ENCODE measurements at regions not wholly inside any gene's neighbourhood (a gene's known extent, or its start where the extent isn't known, plus 50 kb on each side); places are given as distances from the start of the nearest gene placed in this dataset.

- DNase-seq = no peak
Observed at GRCh38 chr4:134018846-134019245, 182.7 kb downstream of the PABPC4L start.

GRCh38 chr4:134001057-134001456 lies 200.5 kb downstream of the PABPC4L start:
- DNase-seq = no peak

- no peak for DNase-seq
Observed at GRCh38 chr4:133997436-133997835, 204.2 kb downstream of the PABPC4L start.

GRCh38 chr4:133996431-133997121 lies 205.0 kb downstream of the PABPC4L start:
- DNase-seq = no peak

- no peak for DNase-seq
Observed at GRCh38 chr4:133995243-133995960, 206.2 kb downstream of the PABPC4L start.

- no peak for DNase-seq
Observed at GRCh38 chr4:133982533-133983224, 218.9 kb downstream of the PABPC4L start.

- no peak for DNase-seq
Observed at GRCh38 chr4:133981327-133981726, 220.3 kb downstream of the PABPC4L start.

- DNase-seq = no peak
Observed at GRCh38 chr4:133972586-133972985, 229.0 kb downstream of the PABPC4L start.

- no peak for DNase-seq
Observed at GRCh38 chr4:133969202-133969848, 232.3 kb downstream of the PABPC4L start.

- no peak for DNase-seq
Observed at GRCh38 chr4:133968174-133968573, 233.4 kb downstream of the PABPC4L start.

GRCh38 chr4:133960975-133961374 lies 240.6 kb downstream of the PABPC4L start:
- no peak for DNase-seq

- DNase-seq = no peak
Observed at GRCh38 chr4:133943081-133943480, 258.5 kb downstream of the PABPC4L start.

- no peak for DNase-seq
Observed at GRCh38 chr4:133938061-133938460, 263.5 kb downstream of the PABPC4L start.

GRCh38 chr4:133929531-133930239 lies 271.9 kb downstream of the PABPC4L start:
- no peak for DNase-seq

GRCh38 chr4:133921280-133922195 lies 280.1 kb downstream of the PABPC4L start:
- no peak for DNase-seq

- DNase-seq = no peak
Observed at GRCh38 chr4:133920236-133920635, 281.4 kb downstream of the PABPC4L start.

GRCh38 chr4:133910165-133910564 lies 291.4 kb downstream of the PABPC4L start:
- no peak for DNase-seq

GRCh38 chr4:133903029-133903428 lies 298.6 kb downstream of the PABPC4L start:
- no peak for DNase-seq

GRCh38 chr4:133891011-133891410 lies 310.6 kb downstream of the PABPC4L start:
- no peak for DNase-seq

- DNase-seq = no peak
Observed at GRCh38 chr4:133887723-133888122, 313.9 kb downstream of the PABPC4L start.

- no peak for DNase-seq
Observed at GRCh38 chr4:133869486-133869885, 332.1 kb downstream of the PABPC4L start.

GRCh38 chr4:133868856-133869255 lies 332.7 kb downstream of the PABPC4L start:
- no peak for DNase-seq

Data from hippocampal formation (tissue), 2 donors.